ENCODE measurements at regions not wholly inside any gene's neighbourhood (a gene's known extent, or its start where the extent isn't known, plus 50 kb on each side); places are given as distances from the start of the nearest gene placed in this dataset.

GRCh38 chr5:118435131-118435530 lies 553.2 kb downstream of the DTWD2 start:
- WGBS (ENCODE audit: extremely low coverage, insufficient read length, low lambda C conversion rate), result no CpG with 5 or more reads among the region's 4 CpGs
- no peak overlapping the region for H3K4me3 Mint-ChIP-seq

More at GRCh38 chr5:118435131-118435530, 553.2 kb downstream of the DTWD2 start:
- Histone ChIP-seq H3K27ac (ENCODE audit: insufficient read length, low read depth, low read length) (no peak overlapping the region), H2BK5ac (ENCODE audit: insufficient read length, low read length) (no peak overlapping the region), H3K18ac (ENCODE audit: insufficient read length, low read depth, low read length) (no peak overlapping the region), H3K4me1 (ENCODE audit: insufficient read depth, low read length) (no peaks in the 10 kb centered on the region), H3K23me2 (ENCODE audit: insufficient read length, low read depth, low read length, poor library complexity, severe bottlenecking) (no peaks in the 10 kb centered on the region), H4K91ac (ENCODE audit: insufficient read length, low read depth, low read length) (no peak overlapping the region), H3K79me2 (ENCODE audit: insufficient read depth, low read length) (no peaks in the 10 kb centered on the region), H2BK120ac (ENCODE audit: low read depth, low read length, poor library complexity, severe bottlenecking) (no peak overlapping the region), H3K4me2 (ENCODE audit: insufficient read depth, insufficient read length, low read length) (no peak overlapping the region), H3K9me3 (ENCODE audit: control insufficient read depth, low read depth, low read length) (no peaks in the 10 kb centered on the region), H2BK15ac (ENCODE audit: low read depth, low read length) (no peak overlapping the region), H2AFZ (ENCODE audit: low read length) (no peak overlapping the region), H3K4ac (ENCODE audit: low read depth, low read length) (no peak overlapping the region), H3T11ph (ENCODE audit: low read length) (no peak overlapping the region), H4K8ac (replicated peaks; ENCODE audit: insufficient read length, low read depth, low read length) (no peak overlapping the region), H4K20me1 (ENCODE audit: control insufficient read depth, insufficient read depth, insufficient read length) (no peaks in the 10 kb centered on the region), H3K23ac (ENCODE audit: insufficient read length, low read depth, low read length) (no peak overlapping the region), H3K79me1 (ENCODE audit: insufficient read depth, low read depth, low read length, poor library complexity, severe bottlenecking) (no peaks in the 10 kb centered on the region), H4K5ac (ENCODE audit: insufficient read length, low read depth, low read length) (no peak overlapping the region), H3K56ac (ENCODE audit: insufficient read length, low read depth, low read length) (no peak overlapping the region), H3K14ac (ENCODE audit: insufficient read depth, low read length) (no peak overlapping the region), H2BK12ac (ENCODE audit: insufficient read length, low read depth, low read length) (no peak overlapping the region), H3K9ac (ENCODE audit: extremely low read depth, insufficient read length, low read length) (no peak overlapping the region), H3K27me3 (ENCODE audit: insufficient read depth, low read length) (no peaks in the 10 kb centered on the region), H2AK5ac (ENCODE audit: insufficient read length, low read length) (no peak overlapping the region), H2BK20ac (ENCODE audit: low read depth, low read length, poor library complexity, severe bottlenecking) (no peak overlapping the region)
- H3K27ac Mint-ChIP-seq, result no peak overlapping the region
- no peak for TF ChIP-seq CTCF (conservative IDR thresholded peaks at IDR 0.05)
- no peaks in the 10 kb centered on the region for H3K9me3 Mint-ChIP-seq
- H3K36me3 Mint-ChIP-seq (ENCODE audit: insufficient read depth in 1 of 3, low read depth in 3 of 3), result no peaks in the 10 kb centered on the region
- H3K27me3 Mint-ChIP-seq (ENCODE audit: low read depth), result no peaks in the 10 kb centered on the region
- no peak for DNase-seq
- no peaks in the 10 kb centered on the region for H3K4me1 Mint-ChIP-seq
